GM12891 (cell line): ENCODE measurements at regions not wholly inside any gene's neighbourhood (a gene's known extent, or its start where the extent isn't known, plus 50 kb on each side); places are given as distances from the start of the nearest gene placed in this dataset.

Experiments used
- PAX5 ChIP-seq: IDR thresholded peaks from 2 replicates; pipeline ENCODE4 v1.6.1; 2011; ENCODE audit warnings: low read length, moderate library complexity, mild to moderate bottlenecking; ENCODE audit not compliant: insufficient read depth, severe bottlenecking
- POLR2A ChIP-seq: IDR thresholded peaks from 2 replicates; pipeline ENCODE4 v1.6.1; 2011; ENCODE audit warnings: low read depth, low read length, control low read depth
- POLR2AphosphoS5 ChIP-seq: IDR thresholded peaks from 2 replicates; pipeline ENCODE4 v1.6.1; 2011; ENCODE audit warnings: low read depth, low read length, control low read depth
- POU2F2 ChIP-seq: IDR thresholded peaks from 2 replicates; pipeline ENCODE4 v1.6.1; 2011; ENCODE audit warnings: low read depth, mild to moderate bottlenecking, control low read depth, low read length, moderate library complexity
- SPI1 ChIP-seq: IDR thresholded peaks from 2 replicates; pipeline ENCODE4 v1.6.1; 2011; ENCODE audit warnings: low read depth, low read length, control low read depth
- TAF1 ChIP-seq: IDR thresholded peaks from 2 replicates; pipeline ENCODE4 v1.6.1; 2011; ENCODE audit warnings: low read depth, low read length, control low read depth

GRCh38 chr14:73771848-73772638 lies 57.9 kb upstream of the PNMA1 start:
- peak; percentile 75 for TF ChIP-seq POLR2AphosphoS5
- TF ChIP-seq POLR2A, result peak; percentile 86
- TF ChIP-seq TAF1, result peak; percentile 63; the same call in 1 of the 2 replicates
- TF ChIP-seq POU2F2, result peak; percentile 76; the same call in 1 of the 2 replicates
- TF ChIP-seq SPI1, result no peak
- TF ChIP-seq PAX5, result no peak
